ENCODE measurements at regions not wholly inside any gene's neighbourhood (a gene's known extent, or its start where the extent isn't known, plus 50 kb on each side); places are given as distances from the start of the nearest gene placed in this dataset.

DNA sequence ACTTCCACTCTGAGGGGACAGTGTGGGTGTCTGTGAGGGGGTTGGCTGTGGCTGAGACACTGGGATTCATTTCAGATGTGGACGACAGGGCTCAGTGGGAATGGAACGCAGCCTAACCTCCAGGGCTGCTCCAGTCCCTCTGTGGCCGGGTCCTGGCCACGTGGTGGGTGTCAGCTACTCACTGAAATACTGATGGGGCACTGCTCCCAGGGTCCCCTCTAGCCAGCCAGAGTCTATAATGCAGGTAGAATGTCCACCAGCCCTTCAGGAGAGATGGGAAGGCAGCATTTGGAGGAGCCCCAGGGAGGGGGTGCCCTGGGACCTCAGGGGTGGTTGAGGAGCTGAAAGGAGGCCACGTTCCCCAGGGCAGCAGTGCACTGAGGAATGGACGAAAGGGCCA, 87.2 kb upstream of the LANCL2 start:
- Histone ChIP-seq H3K27ac (ENCODE audit: low read depth, low read length) (no peak overlapping the region), H3K4me3 (ENCODE audit: low read depth, low read length) (no peak overlapping the region), H3K4me1 (ENCODE audit: control insufficient read depth, insufficient read depth, low read length) (no peaks in the 10 kb centered on the region), H3K9me3 (ENCODE audit: control insufficient read depth, insufficient read depth, low read depth, low read length) (no peaks in the 10 kb centered on the region), H3K9ac (ENCODE audit: low read length) (no peak overlapping the region), H3K27me3 (ENCODE audit: control insufficient read depth, insufficient read depth, low read length) (no peaks in the 10 kb centered on the region), H3K36me3 (ENCODE audit: control insufficient read depth, insufficient read depth, low read length) (no peaks in the 10 kb centered on the region)

DNA sequence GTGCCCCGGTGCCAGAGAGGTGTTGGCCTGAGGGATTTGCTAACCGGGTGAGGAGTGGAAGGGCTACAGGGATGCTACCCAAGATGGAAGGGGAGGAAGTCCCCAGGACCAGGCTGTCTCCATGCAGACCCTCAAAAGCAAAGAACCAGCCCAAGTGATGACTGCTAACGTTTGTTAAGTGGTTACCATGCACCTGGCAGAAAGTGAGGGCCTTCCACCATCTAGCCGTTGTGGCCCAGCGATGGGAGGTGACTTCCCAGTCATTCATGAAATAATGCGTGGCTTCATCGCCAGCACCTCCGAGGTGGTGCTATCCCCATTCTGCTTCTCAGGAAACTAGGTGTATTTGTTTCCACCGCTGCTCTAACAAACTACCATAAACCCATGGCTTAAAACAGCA, 86.8 kb upstream of the LANCL2 start:
- Histone ChIP-seq H3K27me3 (ENCODE audit: control insufficient read depth, insufficient read depth, low read length) (no peaks in the 10 kb centered on the region), H3K9ac (ENCODE audit: low read length) (no peak overlapping the region), H3K4me1 (ENCODE audit: control insufficient read depth, insufficient read depth, low read length) (no peaks in the 10 kb centered on the region), H3K4me3 (ENCODE audit: low read depth, low read length) (no peak overlapping the region), H3K36me3 (ENCODE audit: control insufficient read depth, insufficient read depth, low read length) (no peaks in the 10 kb centered on the region), H3K27ac (ENCODE audit: low read depth, low read length) (no peak overlapping the region), H3K9me3 (ENCODE audit: control insufficient read depth, insufficient read depth, low read depth, low read length) (no peaks in the 10 kb centered on the region)

- Histone ChIP-seq H3K9me3 (ENCODE audit: control insufficient read depth, insufficient read depth, low read depth, low read length) (no peaks in the 10 kb centered on the region), H3K4me1 (ENCODE audit: control insufficient read depth, insufficient read depth, low read length) (no peaks in the 10 kb centered on the region), H3K4me3 (ENCODE audit: low read depth, low read length) (no peak overlapping the region), H3K27me3 (ENCODE audit: control insufficient read depth, insufficient read depth, low read length) (no peaks in the 10 kb centered on the region), H3K9ac (ENCODE audit: low read length) (no peak overlapping the region), H3K36me3 (ENCODE audit: control insufficient read depth, insufficient read depth, low read length) (no peaks in the 10 kb centered on the region), H3K27ac (ENCODE audit: low read depth, low read length) (no peak overlapping the region)
Observed at GRCh38 chr7:55279080-55279845, 85.9 kb upstream of the LANCL2 start.

DNA sequence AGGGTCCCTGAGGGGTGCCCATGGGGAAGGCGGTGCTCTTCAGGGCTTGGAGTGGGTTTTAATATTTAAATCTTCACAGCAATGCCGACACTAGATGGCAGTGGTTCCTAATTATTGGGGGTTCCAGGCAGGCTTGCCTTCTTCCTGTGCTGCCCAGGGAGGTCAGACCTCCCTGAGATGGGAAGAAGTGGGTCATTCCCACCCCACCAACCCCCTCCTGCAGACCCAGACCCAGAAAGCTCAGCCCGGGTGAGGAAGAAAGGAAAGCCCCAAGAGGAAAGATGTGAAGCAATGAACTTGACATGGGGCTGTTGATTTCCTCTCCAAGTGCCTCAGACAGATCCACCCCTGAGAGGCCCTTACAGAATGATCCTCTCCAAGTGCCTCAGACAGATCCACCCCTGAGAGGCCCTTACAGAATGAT, 85.1 kb upstream of the LANCL2 start:
- H3K27me3 ChIP-seq (ENCODE audit: control insufficient read depth, insufficient read depth, low read length), result no peaks in the 10 kb centered on the region
- H3K4me3 ChIP-seq (ENCODE audit: low read depth, low read length), result no peak overlapping the region
- H3K36me3 ChIP-seq (ENCODE audit: control insufficient read depth, insufficient read depth, low read length), result no peaks in the 10 kb centered on the region
- no peak overlapping the region for H3K27ac ChIP-seq (ENCODE audit: low read depth, low read length)
- no peak overlapping the region for H3K9ac ChIP-seq (ENCODE audit: low read length)
- no peaks in the 10 kb centered on the region for H3K9me3 ChIP-seq (ENCODE audit: control insufficient read depth, insufficient read depth, low read depth, low read length)
- H3K4me1 ChIP-seq (ENCODE audit: control insufficient read depth, insufficient read depth, low read length), result no peaks in the 10 kb centered on the region

DNA sequence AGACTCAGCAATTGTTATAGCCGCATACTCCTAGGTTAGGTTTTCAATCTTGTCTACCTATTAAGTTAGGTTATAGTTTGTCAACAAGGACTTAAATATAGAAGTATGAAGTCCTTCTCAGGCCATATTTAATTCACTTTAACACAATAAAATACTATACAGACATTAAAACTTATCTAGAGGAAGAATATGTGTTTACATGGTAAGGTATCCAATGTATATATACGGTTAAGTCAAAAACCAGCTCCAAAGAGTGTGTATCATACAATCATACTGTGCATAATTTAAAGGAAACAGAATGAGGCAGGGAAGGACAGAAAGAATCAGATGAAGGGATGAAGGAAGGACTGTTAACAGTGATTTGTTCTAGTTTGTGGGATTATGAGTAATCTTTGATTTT, 79.5 kb upstream of the LANCL2 start:
- H3K27ac ChIP-seq (ENCODE audit: low read depth, low read length), result no peak overlapping the region
- H3K36me3 ChIP-seq (ENCODE audit: control insufficient read depth, insufficient read depth, low read length), result no peaks in the 10 kb centered on the region

GRCh38 chr7:55286666-55287065, 78.5 kb upstream of the LANCL2 start:
- Histone ChIP-seq H3K4me1 (ENCODE audit: control insufficient read depth, insufficient read depth, low read length) (no peaks in the 10 kb centered on the region), H3K27ac (ENCODE audit: low read depth, low read length) (no peak overlapping the region), H3K4me3 (ENCODE audit: low read depth, low read length) (no peak overlapping the region), H3K36me3 (ENCODE audit: control insufficient read depth, insufficient read depth, low read length) (no peaks in the 10 kb centered on the region), H3K9ac (ENCODE audit: low read length) (no peak overlapping the region), H3K9me3 (ENCODE audit: control insufficient read depth, insufficient read depth, low read depth, low read length) (no peaks in the 10 kb centered on the region), H3K27me3 (ENCODE audit: control insufficient read depth, insufficient read depth, low read length) (no peaks in the 10 kb centered on the region)

More for the DNA sequence above, 79.5 kb upstream of the LANCL2 start:
- Histone ChIP-seq H3K4me1 (ENCODE audit: control insufficient read depth, insufficient read depth, low read length) (no peaks in the 10 kb centered on the region), H3K9ac (ENCODE audit: low read length) (no peak overlapping the region), H3K4me3 (ENCODE audit: low read depth, low read length) (no peak overlapping the region), H3K9me3 (ENCODE audit: control insufficient read depth, insufficient read depth, low read depth, low read length) (no peaks in the 10 kb centered on the region), H3K27me3 (ENCODE audit: control insufficient read depth, insufficient read depth, low read length) (no peaks in the 10 kb centered on the region)

DNA sequence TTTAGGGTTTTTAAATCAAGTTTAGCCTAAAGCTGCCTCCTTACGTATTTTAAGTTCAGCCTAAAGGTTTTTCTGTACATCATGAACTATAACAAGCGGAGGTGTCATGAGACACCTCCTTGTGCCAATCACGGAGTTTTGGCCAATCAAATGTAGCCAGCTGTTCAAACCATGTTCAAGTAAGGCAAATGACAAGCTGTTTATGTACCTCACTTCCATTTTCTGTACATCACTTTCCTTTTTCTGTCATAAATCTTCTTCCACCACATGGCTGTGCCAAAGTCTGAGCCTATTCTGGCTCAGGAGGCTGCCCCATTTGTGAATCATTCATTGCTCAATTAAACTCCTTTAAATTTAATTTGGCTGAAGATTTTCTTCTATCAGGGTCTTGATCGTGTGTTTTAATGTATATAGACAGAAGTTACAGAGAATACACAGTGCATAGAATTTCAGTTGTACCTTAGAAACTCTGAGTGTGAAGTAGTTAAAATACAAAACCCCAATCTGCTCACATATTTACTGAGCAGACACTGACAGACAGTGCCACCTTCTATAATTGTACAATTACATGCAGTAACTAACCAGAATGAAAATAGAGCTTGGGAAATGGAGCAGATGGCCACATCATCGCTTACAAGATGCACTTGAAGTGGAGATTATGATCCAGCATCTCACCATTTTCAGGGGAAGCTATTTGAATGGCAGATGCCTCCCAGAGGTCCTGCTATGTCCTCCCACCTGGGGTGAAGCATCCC, 76.9 kb upstream of the LANCL2 start:
- Histone ChIP-seq H3K9me3 (ENCODE audit: control insufficient read depth, insufficient read depth, low read depth, low read length) (no peaks in the 10 kb centered on the region), H3K36me3 (ENCODE audit: control insufficient read depth, insufficient read depth, low read length) (no peaks in the 10 kb centered on the region), H3K9ac (ENCODE audit: low read length) (no peak overlapping the region), H3K4me1 (ENCODE audit: control insufficient read depth, insufficient read depth, low read length) (no peaks in the 10 kb centered on the region), H3K27me3 (ENCODE audit: control insufficient read depth, insufficient read depth, low read length) (no peaks in the 10 kb centered on the region), H3K27ac (ENCODE audit: low read depth, low read length) (no peak overlapping the region), H3K4me3 (ENCODE audit: low read depth, low read length) (no peak overlapping the region)

DNA sequence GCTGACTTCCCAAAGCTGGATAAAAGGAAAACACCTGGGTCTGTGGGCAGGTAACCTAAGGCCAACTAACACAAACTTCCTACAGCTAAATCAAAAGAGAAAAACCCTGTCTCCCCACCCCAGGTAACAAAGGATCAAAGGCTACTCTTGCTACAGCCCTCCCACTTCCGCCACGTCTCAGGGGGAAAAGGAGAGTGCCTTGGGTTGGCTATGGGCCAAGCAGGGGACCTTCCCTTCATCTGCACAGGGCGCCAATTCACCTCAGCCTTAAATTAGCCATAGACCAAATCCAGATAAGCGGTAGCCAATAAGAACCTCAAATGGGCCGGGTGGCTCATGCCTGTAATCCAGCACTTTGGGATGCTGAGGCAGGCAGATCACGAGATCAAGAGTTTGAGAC, 69.1 kb upstream of the LANCL2 start:
- peaks cover 23% of the 10 kb centered on the region for H3K4me1 ChIP-seq (ENCODE audit: control insufficient read depth, insufficient read depth, low read length)
- no peaks in the 10 kb centered on the region for H3K36me3 ChIP-seq (ENCODE audit: control insufficient read depth, insufficient read depth, low read length)
- H3K27ac ChIP-seq (ENCODE audit: low read depth, low read length), result no peak overlapping the region
- H3K4me3 ChIP-seq (ENCODE audit: low read depth, low read length), result no peak overlapping the region
- no peaks in the 10 kb centered on the region for H3K9me3 ChIP-seq (ENCODE audit: control insufficient read depth, insufficient read depth, low read depth, low read length)
- no peaks in the 10 kb centered on the region for H3K27me3 ChIP-seq (ENCODE audit: control insufficient read depth, insufficient read depth, low read length)
- H3K9ac ChIP-seq (ENCODE audit: low read length), result no peak overlapping the region

GRCh38 chr7:55299273-55299967, 65.7 kb upstream of the LANCL2 start:
- H3K36me3 ChIP-seq (ENCODE audit: control insufficient read depth, insufficient read depth, low read length), result no peaks in the 10 kb centered on the region
- peak overlapping the region; percentile 53 for H3K9ac ChIP-seq (ENCODE audit: low read length)
- H3K27me3 ChIP-seq (ENCODE audit: control insufficient read depth, insufficient read depth, low read length), result no peaks in the 10 kb centered on the region
- H3K27ac ChIP-seq (ENCODE audit: low read depth, low read length), result peak overlapping the region; percentile 96
- no peaks in the 10 kb centered on the region for H3K9me3 ChIP-seq (ENCODE audit: control insufficient read depth, insufficient read depth, low read depth, low read length)
- H3K4me3 ChIP-seq (ENCODE audit: low read depth, low read length), result no peak overlapping the region
- peaks cover 23% of the 10 kb centered on the region for H3K4me1 ChIP-seq (ENCODE audit: control insufficient read depth, insufficient read depth, low read length)

DNA sequence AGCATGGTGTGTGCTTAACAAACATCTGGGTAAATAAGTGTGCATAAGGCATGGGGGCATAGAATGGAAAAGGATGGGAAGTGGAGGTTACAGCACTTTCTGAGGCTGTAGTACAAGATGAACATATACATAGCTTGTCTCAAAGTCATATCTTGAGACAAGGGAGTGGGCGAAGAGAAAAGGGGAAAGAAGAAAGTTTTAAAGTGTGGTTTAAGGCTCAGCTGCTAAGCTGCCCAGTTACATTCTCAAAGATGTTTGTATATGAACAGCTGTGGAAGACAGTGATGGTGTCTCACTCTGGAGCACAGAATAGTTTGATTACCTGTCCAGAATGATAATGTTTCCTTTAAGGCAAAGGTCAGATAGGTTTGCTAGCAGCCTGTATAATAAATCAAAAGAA, 61.9 kb upstream of the LANCL2 start:
- Histone ChIP-seq H3K27ac (ENCODE audit: low read depth, low read length) (no peak overlapping the region), H3K9me3 (ENCODE audit: control insufficient read depth, insufficient read depth, low read depth, low read length) (no peaks in the 10 kb centered on the region), H3K9ac (ENCODE audit: low read length) (no peak overlapping the region), H3K27me3 (ENCODE audit: control insufficient read depth, insufficient read depth, low read length) (no peaks in the 10 kb centered on the region), H3K4me3 (ENCODE audit: low read depth, low read length) (no peak overlapping the region), H3K36me3 (ENCODE audit: control insufficient read depth, insufficient read depth, low read length) (no peaks in the 10 kb centered on the region), H3K4me1 (ENCODE audit: control insufficient read depth, insufficient read depth, low read length) (peaks cover 21% of the 10 kb centered on the region)

All from HUES6 (cell line).